H9 (cell line): ENCODE measurements at regions not wholly inside any gene's neighbourhood (a gene's known extent, or its start where the extent isn't known, plus 50 kb on each side); places are given as distances from the start of the nearest gene placed in this dataset.

Experiments
- DNase-seq: peaks from one replicate; pipeline ENCODE4 v3.0.0-alpha.2; 2017
- H2AFZ ChIP-seq: one replicate; pipeline ENCODE4 v1.6.1; 2013; ENCODE audit warnings: mild to moderate bottlenecking, low read length, control low read depth, moderate library complexity
- H2AK5ac ChIP-seq: 2 replicates; pipeline ENCODE4 v1.6.1; 2013; ENCODE audit warnings: low read length, control low read depth, mixed read lengths; ENCODE audit not compliant: insufficient read length
- H2BK120ac ChIP-seq: one replicate; pipeline ENCODE4 v1.6.1; 2013; ENCODE audit warnings: low read depth, mild to moderate bottlenecking, low read length, control low read depth, inconsistent platforms; ENCODE audit not compliant: poor library complexity, severe bottlenecking
- H2BK12ac ChIP-seq: 2 replicates; pipeline ENCODE4 v1.6.1; 2013; ENCODE audit warnings: low read length, control low read depth, mixed read lengths, low read depth; ENCODE audit not compliant: insufficient read length
- H2BK15ac ChIP-seq: 2 replicates; pipeline ENCODE4 v1.6.1; 2013; ENCODE audit warnings: low read depth, low read length, control low read depth
- H2BK20ac ChIP-seq: one replicate; pipeline ENCODE4 v1.6.1; 2013; ENCODE audit warnings: low read depth, mild to moderate bottlenecking, low read length, control low read depth, inconsistent platforms; ENCODE audit not compliant: poor library complexity, severe bottlenecking
- H2BK5ac ChIP-seq: 2 replicates; pipeline ENCODE4 v1.6.1; 2013; ENCODE audit warnings: low read length, control low read depth, mixed read lengths; ENCODE audit not compliant: insufficient read length
- H3K14ac ChIP-seq: 2 replicates; pipeline ENCODE4 v1.6.1; 2013; ENCODE audit warnings: low read length, control low read depth; ENCODE audit not compliant: insufficient read depth
- H3K18ac ChIP-seq: 2 replicates; pipeline ENCODE4 v1.6.1; 2013; ENCODE audit warnings: low read depth, mild to moderate bottlenecking, mixed read lengths, low read length, control low read depth; ENCODE audit not compliant: insufficient read length
- H3K23ac ChIP-seq: 2 replicates; pipeline ENCODE4 v1.6.1; 2013; ENCODE audit warnings: low read length, control low read depth, mixed read lengths, low read depth; ENCODE audit not compliant: insufficient read length
- H3K23me2 ChIP-seq: 2 replicates; pipeline ENCODE4 v1.6.1; 2013; ENCODE audit warnings: low read depth, mild to moderate bottlenecking, mixed read lengths, low read length, control low read depth; ENCODE audit not compliant: insufficient read length, poor library complexity, severe bottlenecking
- H3K27ac ChIP-seq: 2 replicates; pipeline ENCODE4 v1.5.1; 2013; ENCODE audit warnings: low read length, control low read depth, mixed read lengths, low read depth; ENCODE audit not compliant: insufficient read length
- H3K27me3 ChIP-seq: 2 replicates; pipeline ENCODE4 v1.6.1; 2013; ENCODE audit warnings: low read length, control low read depth, inconsistent platforms; ENCODE audit not compliant: insufficient read depth
- H3K4ac ChIP-seq: 2 replicates; pipeline ENCODE4 v1.6.1; 2013; ENCODE audit warnings: low read depth, mild to moderate bottlenecking, control low read depth, inconsistent platforms, low read length, moderate library complexity
- H3K4me1 ChIP-seq: 2 replicates; pipeline ENCODE4 v1.6.1; 2013; ENCODE audit warnings: low read length, control low read depth, inconsistent platforms; ENCODE audit not compliant: insufficient read depth
- H3K4me2 ChIP-seq: 2 replicates; pipeline ENCODE4 v1.6.1; 2013; ENCODE audit warnings: low read length, control low read depth, mixed read lengths; ENCODE audit not compliant: insufficient read length, insufficient read depth
- H3K56ac ChIP-seq: 2 replicates; pipeline ENCODE4 v1.6.1; 2013; ENCODE audit warnings: low read depth, mild to moderate bottlenecking, mixed read lengths, low read length, control low read depth; ENCODE audit not compliant: insufficient read length
- H3K79me1 ChIP-seq: 2 replicates; pipeline ENCODE4 v1.6.1; 2013; ENCODE audit warnings: low read depth, mild to moderate bottlenecking, moderate library complexity, low read length, control low read depth, inconsistent platforms; ENCODE audit not compliant: insufficient read depth, poor library complexity, severe bottlenecking
- H3K79me2 ChIP-seq: 2 replicates; pipeline ENCODE4 v1.6.1; 2013; ENCODE audit warnings: low read length, control low read depth, inconsistent platforms; ENCODE audit not compliant: insufficient read depth
- H3K9ac ChIP-seq: 2 replicates; pipeline ENCODE4 v1.6.1; 2013; ENCODE audit warnings: low read length, control low read depth, mixed read lengths; ENCODE audit not compliant: insufficient read length; ENCODE audit errors: extremely low read depth
- H3K9me3 ChIP-seq: one replicate; pipeline ENCODE4 v1.6.1; 2013; ENCODE audit warnings: low read depth, low read length, inconsistent platforms; ENCODE audit not compliant: control insufficient read depth
- H3T11ph ChIP-seq: one replicate; pipeline ENCODE4 v1.6.1; 2013; ENCODE audit warnings: mild to moderate bottlenecking, low read length, control low read depth, inconsistent platforms
- H4K20me1 ChIP-seq: one replicate; pipeline ENCODE4 v1.6.1; 2013; ENCODE audit not compliant: control insufficient read depth, insufficient read length, insufficient read depth
- H4K5ac ChIP-seq: 2 replicates; pipeline ENCODE4 v1.6.1; 2013; ENCODE audit warnings: low read depth, mild to moderate bottlenecking, mixed read lengths, low read length, control low read depth; ENCODE audit not compliant: insufficient read length
- H4K8ac ChIP-seq: replicated peaks from 2 replicates; pipeline ENCODE4 v1.6.1; 2013; ENCODE audit warnings: low read length, control low read depth, mixed read lengths, low read depth; ENCODE audit not compliant: insufficient read length
- H4K91ac ChIP-seq: 2 replicates; pipeline ENCODE4 v1.6.1; 2013; ENCODE audit warnings: low read depth, mild to moderate bottlenecking, moderate library complexity, mixed read lengths, low read length, control low read depth; ENCODE audit not compliant: insufficient read length
- H3K27ac Mint-ChIP-seq, 3 experiments: 2 replicates in 2 of 3; 3 replicates in 1 of 3; pipeline ENCODE4 v1.8.0; 2020 to 2021; ENCODE audit warnings: mixed read lengths in 3 of 3, mild to moderate bottlenecking in 1 of 3, moderate library complexity in 1 of 3
- H3K27me3 Mint-ChIP-seq: 2 replicates; pipeline ENCODE4 v1.8.0; 2021; ENCODE audit warnings: low read depth, mild to moderate bottlenecking, moderate library complexity, mixed read lengths
- H3K36me3 Mint-ChIP-seq, 3 experiments: 2 replicates in 2 of 3; 3 replicates in 1 of 3; pipeline ENCODE4 v1.8.0; 2020 to 2021; ENCODE audit warnings: low read depth in 3 of 3, mixed read lengths in 3 of 3; ENCODE audit not compliant: insufficient read depth in 1 of 3
- H3K4me1 Mint-ChIP-seq, 2 experiments: 2 replicates each; pipeline ENCODE4 v1.8.0; 2020; ENCODE audit warnings: mixed read lengths in 2 of 2
- H3K4me3 Mint-ChIP-seq, 2 experiments: 2 replicates in 1 of 2; 3 replicates in 1 of 2; pipeline ENCODE4 v1.8.0; 2020 to 2021; ENCODE audit warnings: mild to moderate bottlenecking in 2 of 2, mixed read lengths in 2 of 2, moderate library complexity in 1 of 2
- H3K9me3 Mint-ChIP-seq, 2 experiments: 2 replicates in 1 of 2; 3 replicates in 1 of 2; pipeline ENCODE4 v1.8.0; 2020; ENCODE audit warnings: mild to moderate bottlenecking in 2 of 2, mixed read lengths in 2 of 2, moderate library complexity in 1 of 2
- WGBS: extraction: QIAGEN DNeasy Blood & Tissue Kit; methylation state at CpG from one replicate; pipeline ENCODE4 v1.1.7; 2013; ENCODE audit warnings: missing lambda C conversion rate, low lambda C conversion rate, mixed read lengths; ENCODE audit not compliant: insufficient read length; ENCODE audit errors: extremely low coverage; 5-methylcytosine and 5-hydroxymethylcytosine counted together
- TF ChIP-seq, protein P1 (sequence below): fragments of 200-600 bp; sonication (generic); conservative IDR thresholded peaks from 3 replicates; pipeline ENCODE4 v1.8.0; 2021; ENCODE audit warnings: antibody characterized with exemption, mild to moderate bottlenecking

DNA sequence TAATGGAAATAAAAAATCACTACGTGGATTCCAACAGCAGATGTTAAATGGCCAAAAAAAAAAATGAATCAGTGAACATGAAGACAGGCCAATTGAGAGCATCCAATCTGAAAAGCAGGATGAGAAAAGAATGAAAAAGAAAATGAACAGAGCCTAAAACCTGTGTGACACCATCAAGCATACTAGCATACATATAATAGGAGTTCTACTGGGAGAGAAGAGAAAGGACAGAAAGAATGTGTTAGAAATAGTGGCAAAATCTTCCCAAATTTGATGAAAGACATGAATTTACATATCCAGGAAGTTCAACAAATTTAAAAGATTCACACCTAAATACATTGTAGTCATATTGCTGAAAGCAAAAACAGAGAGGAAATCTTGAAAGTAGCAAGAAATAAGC lies 59.7 kb upstream of the PHF6 start:
- H3K9ac ChIP-seq, result no peak overlapping the region
- no peak overlapping the region for H2BK5ac ChIP-seq
- H3T11ph ChIP-seq, result no peak overlapping the region
- no peak overlapping the region for H3K18ac ChIP-seq
- no peak overlapping the region for H3K4ac ChIP-seq
- no peak overlapping the region for H3K23ac ChIP-seq
- H3K79me1 ChIP-seq, result no peaks in the 10 kb centered on the region
- H3K79me2 ChIP-seq, result no peaks in the 10 kb centered on the region
- H2AK5ac ChIP-seq, result no peak overlapping the region
- H3K27ac Mint-ChIP-seq, result no peak overlapping the region
- H3K27ac ChIP-seq, result no peak overlapping the region
- no peaks in the 10 kb centered on the region for H3K23me2 ChIP-seq
- H4K20me1 ChIP-seq, result no peaks in the 10 kb centered on the region
- H3K14ac ChIP-seq, result no peak overlapping the region
- H2BK120ac ChIP-seq, result no peak overlapping the region
- H2AFZ ChIP-seq, result no peak overlapping the region
- H3K9me3 ChIP-seq, result no peaks in the 10 kb centered on the region
- peaks cover 5 to 8% (median 7%) of the 10 kb centered on the region in 3 experiments for H3K36me3 Mint-ChIP-seq
- WGBS, result no CpG with 5 or more reads among the region's 1 CpG
- H2BK15ac ChIP-seq, result no peak overlapping the region
- no peak overlapping the region for H3K56ac ChIP-seq
- no peak overlapping the region for H4K5ac ChIP-seq
- no peaks in the 10 kb centered on the region for H3K27me3 ChIP-seq
- DNase-seq, result no peak
- no peak overlapping the region for H2BK12ac ChIP-seq
- no peak overlapping the region for H4K91ac ChIP-seq
- H3K9me3 Mint-ChIP-seq, result peaks cover 25 to 65% of the 10 kb centered on the region in 2 experiments
- H3K4me1 ChIP-seq, result no peaks in the 10 kb centered on the region
- no peak overlapping the region for H3K4me2 ChIP-seq
- H2BK20ac ChIP-seq, result no peak overlapping the region
- no peaks in the 10 kb centered on the region for H3K4me1 Mint-ChIP-seq
- H3K4me3 Mint-ChIP-seq, result no peak overlapping the region
- H4K8ac ChIP-seq, result no peak overlapping the region
- H3K27me3 Mint-ChIP-seq, result no peaks in the 10 kb centered on the region
- TF ChIP-seq, protein P1, sequence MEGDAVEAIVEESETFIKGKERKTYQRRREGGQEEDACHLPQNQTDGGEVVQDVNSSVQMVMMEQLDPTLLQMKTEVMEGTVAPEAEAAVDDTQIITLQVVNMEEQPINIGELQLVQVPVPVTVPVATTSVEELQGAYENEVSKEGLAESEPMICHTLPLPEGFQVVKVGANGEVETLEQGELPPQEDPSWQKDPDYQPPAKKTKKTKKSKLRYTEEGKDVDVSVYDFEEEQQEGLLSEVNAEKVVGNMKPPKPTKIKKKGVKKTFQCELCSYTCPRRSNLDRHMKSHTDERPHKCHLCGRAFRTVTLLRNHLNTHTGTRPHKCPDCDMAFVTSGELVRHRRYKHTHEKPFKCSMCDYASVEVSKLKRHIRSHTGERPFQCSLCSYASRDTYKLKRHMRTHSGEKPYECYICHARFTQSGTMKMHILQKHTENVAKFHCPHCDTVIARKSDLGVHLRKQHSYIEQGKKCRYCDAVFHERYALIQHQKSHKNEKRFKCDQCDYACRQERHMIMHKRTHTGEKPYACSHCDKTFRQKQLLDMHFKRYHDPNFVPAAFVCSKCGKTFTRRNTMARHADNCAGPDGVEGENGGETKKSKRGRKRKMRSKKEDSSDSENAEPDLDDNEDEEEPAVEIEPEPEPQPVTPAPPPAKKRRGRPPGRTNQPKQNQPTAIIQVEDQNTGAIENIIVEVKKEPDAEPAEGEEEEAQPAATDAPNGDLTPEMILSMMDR, result no peak
